Cardiac muscle cell (in vitro differentiated cells and primary cell): ENCODE measurements at regions not wholly inside any gene's neighbourhood (a gene's known extent, or its start where the extent isn't known, plus 50 kb on each side); places are given as distances from the start of the nearest gene placed in this dataset.

Experiments
- DNase-seq, 2 donors: peaks; one replicate each; pipeline versions ENCODE4 v3.0.0 to v3.0.0-alpha.2; 2010 to 2017; ENCODE audit warnings: low read depth in 1 of 2, low spot score in 1 of 2
- H3K27ac ChIP-seq: fragments of 200-600 bp; sonication (generic); 2 replicates; pipeline ENCODE4 v1.5.1; 2016
- H3K27me3 ChIP-seq: fragments of 200-600 bp; sonication (generic); 2 replicates; pipeline ENCODE4 v1.6.0; 2016; ENCODE audit warnings: control low read depth
- H3K36me3 ChIP-seq: fragments of 200-600 bp; sonication (generic); 2 replicates; pipeline ENCODE4 v1.5.1; 2016; ENCODE audit warnings: control low read depth
- H3K4me1 ChIP-seq: fragments of 200-600 bp; sonication (generic); 2 replicates; pipeline ENCODE4 v1.8.1; 2017; ENCODE audit warnings: low read depth, mild to moderate bottlenecking, mixed run types
- H3K4me3 ChIP-seq: fragments of 200-600 bp; sonication (generic); 2 replicates; pipeline ENCODE4 v1.5.1; 2016; ENCODE audit warnings: mild to moderate bottlenecking
- H3K9me3 ChIP-seq: fragments of 200-600 bp; sonication (generic); 2 replicates; pipeline ENCODE4 v1.5.1; 2017; ENCODE audit warnings: low read depth, mild to moderate bottlenecking, control low read depth
- CTCF ChIP-seq: IDR thresholded peaks from 2 replicates; pipeline ENCODE4 v1.5.1; 2012; ENCODE audit warnings: low read depth, mild to moderate bottlenecking, low read length

GRCh38 chr9:84174486-84174885 lies 166.1 kb downstream of the SLC28A3 start:
- no peak for TF ChIP-seq CTCF
- no peak overlapping the region for H3K4me3 ChIP-seq
- H3K27ac ChIP-seq = no peak overlapping the region
- no peaks in the 10 kb centered on the region for H3K36me3 ChIP-seq
- no peaks in the 10 kb centered on the region for H3K27me3 ChIP-seq
- DNase-seq = no peak
- no peaks in the 10 kb centered on the region for H3K9me3 ChIP-seq
- H3K4me1 ChIP-seq = no peaks in the 10 kb centered on the region

- Histone ChIP-seq H3K9me3 (no peaks in the 10 kb centered on the region), H3K27ac (no peak overlapping the region), H3K4me3 (no peak overlapping the region), H3K36me3 (no peaks in the 10 kb centered on the region), H3K27me3 (no peaks in the 10 kb centered on the region), H3K4me1 (peaks cover 6% of the 10 kb centered on the region)
- DNase-seq = peak in 1 of 2 donors; percentile 15
- no peak for TF ChIP-seq CTCF
Measured at GRCh38 chr9:84177407-84177806, 163.2 kb downstream of the SLC28A3 start.

GRCh38 chr9:84179531-84179930 lies 161.0 kb downstream of the SLC28A3 start:
- no peak for DNase-seq
- TF ChIP-seq CTCF = no peak
- Histone ChIP-seq H3K9me3 (no peaks in the 10 kb centered on the region), H3K4me3 (no peak overlapping the region), H3K36me3 (no peaks in the 10 kb centered on the region), H3K4me1 (peaks cover 8% of the 10 kb centered on the region), H3K27ac (no peak overlapping the region), H3K27me3 (no peaks in the 10 kb centered on the region)

- TF ChIP-seq CTCF = no peak
- Histone ChIP-seq H3K9me3 (no peaks in the 10 kb centered on the region), H3K4me1 (peaks cover 6% of the 10 kb centered on the region), H3K4me3 (no peak overlapping the region), H3K27me3 (peaks cover 5% of the 10 kb centered on the region), H3K36me3 (no peaks in the 10 kb centered on the region), H3K27ac (no peak overlapping the region)
- peak in 1 of 2 donors; percentile 67 for DNase-seq
Measured at GRCh38 chr9:84187090-84187489, 153.5 kb downstream of the SLC28A3 start.

- Histone ChIP-seq H3K27ac (no peak overlapping the region), H3K36me3 (no peaks in the 10 kb centered on the region), H3K9me3 (no peaks in the 10 kb centered on the region), H3K27me3 (peaks cover 5% of the 10 kb centered on the region), H3K4me1 (no peaks in the 10 kb centered on the region), H3K4me3 (no peak overlapping the region)
- TF ChIP-seq CTCF = no peak
- DNase-seq = no peak
Measured at GRCh38 chr9:84189904-84190303, 150.7 kb downstream of the SLC28A3 start.

- Histone ChIP-seq H3K4me3 (no peak overlapping the region), H3K36me3 (no peaks in the 10 kb centered on the region), H3K27ac (no peak overlapping the region), H3K9me3 (no peaks in the 10 kb centered on the region), H3K27me3 (peaks cover 5% of the 10 kb centered on the region), H3K4me1 (no peaks in the 10 kb centered on the region)
- DNase-seq = no peak
- no peak for TF ChIP-seq CTCF
Measured at GRCh38 chr9:84190411-84190810, 150.1 kb downstream of the SLC28A3 start.
